ENCODE measurements at regions not wholly inside any gene's neighbourhood (a gene's known extent, or its start where the extent isn't known, plus 50 kb on each side); places are given as distances from the start of the nearest gene placed in this dataset.

DNA sequence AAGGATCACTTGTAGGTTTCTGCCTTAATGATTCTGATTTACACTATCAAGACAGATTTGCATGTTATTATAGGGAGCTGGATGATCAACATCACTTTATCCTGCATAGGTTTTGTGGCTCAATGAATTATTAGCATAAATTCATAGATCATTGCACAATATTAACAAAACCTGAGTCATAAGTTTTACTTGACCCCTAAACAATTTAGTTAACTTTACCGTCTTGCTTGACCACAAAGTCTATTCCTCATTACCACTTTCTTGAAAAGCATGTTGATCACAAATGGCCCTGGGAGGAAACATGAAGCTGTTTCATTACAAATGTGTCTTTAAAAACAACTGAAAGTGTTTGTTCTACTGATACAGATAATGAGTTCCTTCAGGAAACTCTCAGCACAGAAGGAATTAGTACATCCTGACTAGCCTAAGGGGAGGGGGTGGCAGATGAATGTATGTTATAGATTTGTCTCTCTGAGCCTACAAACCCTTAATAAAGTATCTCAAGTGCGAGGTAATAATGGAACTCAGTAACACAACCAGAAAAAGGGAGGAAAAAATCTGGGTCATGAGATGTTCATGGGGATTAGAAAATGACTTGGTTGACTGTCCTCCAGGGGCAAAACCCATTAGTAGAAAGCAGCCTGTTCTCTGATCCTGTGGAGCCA is 303.4 kb downstream of the PIK3C3 start:
- Histone ChIP-seq H3K4me1 (ENCODE audit: control insufficient read depth in 1 of 2, extremely low read depth in 1 of 2, insufficient read depth in 2 of 2, low read length in 2 of 2) (no peaks in the 10 kb centered on the region), H3K4me3 (ENCODE audit: control insufficient read depth in 1 of 2, extremely low read depth in 1 of 2, low read length in 1 of 2) (no peak overlapping the region), H3K9me3 (no peaks in the 10 kb centered on the region), H3K27me3 (replicated peaks in 1 of 2; ENCODE audit: control insufficient read depth in 2 of 2, extremely low read depth in 1 of 2, insufficient read depth in 2 of 2, low read length in 1 of 2) (peaks cover 0 to 6% of the 10 kb centered on the region in 2 experiments), H3K36me3 (ENCODE audit: control insufficient read depth in 2 of 2, extremely low read depth in 1 of 2, insufficient read depth in 1 of 2, low read length in 1 of 2) (no peaks in the 10 kb centered on the region), H3K27ac (ENCODE audit: low read length) (no peak overlapping the region)
- ATAC-seq (replicated peaks in 1 of 4) (no peak), DNase-seq (no peak)
- peaks cover 2 to 5% (median 3%) of the 10 kb centered on the region in 3 donors for H3K9me3 Mint-ChIP-seq
- H3K27ac Mint-ChIP-seq: no peak overlapping the region
- no peaks in the 10 kb centered on the region for H3K4me1 Mint-ChIP-seq
- WGBS (ENCODE audit: insufficient coverage): no CpG with 5 or more reads among the region's 2 CpGs
- ChIA-PET CTCF (no interaction called here), POLR2A (no interaction called here)
- H3K27me3 Mint-ChIP-seq: peaks cover 3% of the 10 kb centered on the region in 2 donors
- H3K36me3 Mint-ChIP-seq: no peaks in the 10 kb centered on the region
- H3K4me3 Mint-ChIP-seq: no peak overlapping the region

DNA sequence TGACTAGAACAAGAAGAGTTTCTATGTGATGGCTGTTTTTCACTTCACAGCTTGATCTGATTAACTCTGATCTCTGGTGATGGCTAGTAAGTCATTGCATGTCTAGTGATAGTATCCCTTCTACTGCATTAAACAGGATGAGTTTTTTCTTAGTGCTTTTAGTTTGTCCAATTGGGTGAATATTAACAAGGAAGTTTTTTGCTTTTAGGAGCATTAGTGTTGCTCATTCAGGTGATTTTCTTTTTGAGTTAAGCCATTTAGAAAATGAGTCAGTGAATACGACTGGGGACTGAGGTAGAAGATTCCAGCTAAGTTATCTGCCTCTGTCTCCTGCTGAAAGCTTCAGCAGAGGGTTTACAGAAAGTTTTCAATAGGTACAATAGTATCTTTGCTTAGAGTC is 306.7 kb downstream of the PIK3C3 start:
- no peak overlapping the region for H3K27ac Mint-ChIP-seq
- Histone ChIP-seq H3K9me3 (no peaks in the 10 kb centered on the region), H3K36me3 (ENCODE audit: control insufficient read depth in 2 of 2, extremely low read depth in 1 of 2, insufficient read depth in 1 of 2, low read length in 1 of 2) (no peaks in the 10 kb centered on the region), H3K27me3 (replicated peaks in 1 of 2; ENCODE audit: control insufficient read depth in 2 of 2, extremely low read depth in 1 of 2, insufficient read depth in 2 of 2, low read length in 1 of 2) (peaks cover 0 to 2% of the 10 kb centered on the region in 2 experiments), H3K27ac (ENCODE audit: low read length) (no peak overlapping the region), H3K4me1 (ENCODE audit: control insufficient read depth in 1 of 2, extremely low read depth in 1 of 2, insufficient read depth in 2 of 2, low read length in 2 of 2) (no peaks in the 10 kb centered on the region), H3K4me3 (ENCODE audit: control insufficient read depth in 1 of 2, extremely low read depth in 1 of 2, low read length in 1 of 2) (no peak overlapping the region)
- ATAC-seq (replicated peaks in 1 of 4) (no peak), DNase-seq (no peak)
- ChIA-PET CTCF (no interaction called here), POLR2A (no interaction called here)
- peaks cover 0 to 3% of the 10 kb centered on the region in 2 donors for H3K27me3 Mint-ChIP-seq
- no peaks in the 10 kb centered on the region for H3K36me3 Mint-ChIP-seq
- H3K4me3 Mint-ChIP-seq: no peak overlapping the region
- peaks cover 0 to 5% (median 0%) of the 10 kb centered on the region in 3 donors for H3K9me3 Mint-ChIP-seq
- no CpG with 5 or more reads among the region's 1 CpG for WGBS (ENCODE audit: insufficient coverage)
- H3K4me1 Mint-ChIP-seq: no peaks in the 10 kb centered on the region

DNA sequence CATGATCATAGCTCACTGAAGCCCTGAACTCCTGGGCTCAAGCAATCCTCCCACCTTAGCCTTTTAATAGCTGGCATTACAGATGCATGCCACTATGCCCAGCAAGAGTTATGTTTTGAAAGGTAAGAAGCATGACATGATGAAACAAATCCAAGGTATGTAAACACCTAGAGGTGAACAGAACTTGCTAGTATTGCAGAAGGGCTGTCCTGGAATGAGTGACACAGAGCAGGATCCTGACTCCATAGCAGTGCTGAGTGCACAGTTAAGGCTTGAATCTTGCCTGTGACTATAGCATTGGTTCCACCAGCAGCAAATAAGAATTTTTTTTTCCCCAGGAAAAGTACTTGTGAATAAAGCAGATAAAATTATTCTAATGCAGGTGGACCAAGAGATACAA is 309.5 kb downstream of the PIK3C3 start:
- H3K36me3 Mint-ChIP-seq: no peaks in the 10 kb centered on the region
- ChIA-PET CTCF (no interaction called here), POLR2A (no interaction called here)
- peaks cover 0 to 7% of the 10 kb centered on the region in 2 donors for H3K27me3 Mint-ChIP-seq
- H3K4me1 Mint-ChIP-seq: no peaks in the 10 kb centered on the region
- ATAC-seq (replicated peaks in 1 of 4) (no peak), DNase-seq (no peak)
- H3K27ac Mint-ChIP-seq: no peak overlapping the region
- Histone ChIP-seq H3K9me3 (no peaks in the 10 kb centered on the region), H3K4me1 (ENCODE audit: control insufficient read depth in 1 of 2, extremely low read depth in 1 of 2, insufficient read depth in 2 of 2, low read length in 2 of 2) (no peaks in the 10 kb centered on the region), H3K27me3 (replicated peaks in 1 of 2; ENCODE audit: control insufficient read depth in 2 of 2, extremely low read depth in 1 of 2, insufficient read depth in 2 of 2, low read length in 1 of 2) (no peaks in the 10 kb centered on the region), H3K36me3 (ENCODE audit: control insufficient read depth in 2 of 2, extremely low read depth in 1 of 2, insufficient read depth in 1 of 2, low read length in 1 of 2) (no peaks in the 10 kb centered on the region), H3K4me3 (ENCODE audit: control insufficient read depth in 1 of 2, extremely low read depth in 1 of 2, low read length in 1 of 2) (no peak overlapping the region), H3K27ac (ENCODE audit: low read length) (no peak overlapping the region)
- H3K4me3 Mint-ChIP-seq: no peak overlapping the region
- H3K9me3 Mint-ChIP-seq: peaks cover 0 to 4% (median 0%) of the 10 kb centered on the region in 3 donors

DNA sequence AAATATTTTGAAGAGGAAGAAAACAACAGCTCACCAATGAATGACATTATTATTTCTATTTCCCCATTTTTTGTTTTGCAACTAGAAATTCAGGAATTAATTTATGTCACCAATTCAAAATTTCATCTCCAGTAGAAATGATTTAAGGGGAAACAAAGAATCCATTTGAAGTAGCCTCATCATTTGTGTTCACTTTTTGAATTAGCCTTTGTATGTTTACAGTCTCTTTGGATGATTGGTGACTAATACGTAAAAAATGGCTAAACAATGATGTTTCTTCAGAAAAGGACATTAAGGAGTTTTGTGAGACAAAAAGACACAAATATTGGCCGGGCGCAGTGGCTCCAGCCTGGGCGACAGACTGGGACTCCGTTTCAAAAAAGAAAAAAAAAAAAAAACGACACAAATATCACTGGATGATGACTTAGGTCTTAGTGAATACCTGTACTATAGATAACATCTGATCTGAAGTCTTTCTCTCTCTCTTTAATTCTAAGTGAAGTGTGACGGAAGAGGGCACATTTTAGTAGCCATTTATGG is 313.2 kb downstream of the PIK3C3 start:
- Histone ChIP-seq H3K4me1 (ENCODE audit: control insufficient read depth in 1 of 2, extremely low read depth in 1 of 2, insufficient read depth in 2 of 2, low read length in 2 of 2) (no peaks in the 10 kb centered on the region), H3K4me3 (ENCODE audit: control insufficient read depth in 1 of 2, extremely low read depth in 1 of 2, low read length in 1 of 2) (no peak overlapping the region), H3K9me3 (no peaks in the 10 kb centered on the region), H3K36me3 (ENCODE audit: control insufficient read depth in 2 of 2, extremely low read depth in 1 of 2, insufficient read depth in 1 of 2, low read length in 1 of 2) (no peaks in the 10 kb centered on the region), H3K27me3 (replicated peaks in 1 of 2; ENCODE audit: control insufficient read depth in 2 of 2, extremely low read depth in 1 of 2, insufficient read depth in 2 of 2, low read length in 1 of 2) (no peaks in the 10 kb centered on the region), H3K27ac (ENCODE audit: low read length) (no peak overlapping the region)
- ATAC-seq (replicated peaks in 1 of 4): no peak
- CTCF ChIA-PET: no interaction called here
- H3K27me3 Mint-ChIP-seq: peaks cover 0 to 8% of the 10 kb centered on the region in 2 donors
- POLR2A ChIA-PET: no interaction called here
- H3K4me3 Mint-ChIP-seq: no peak overlapping the region
- no peak for DNase-seq
- H3K9me3 Mint-ChIP-seq: peaks cover 0 to 4% (median 0%) of the 10 kb centered on the region in 3 donors
- H3K27ac Mint-ChIP-seq: no peak overlapping the region
- H3K4me1 Mint-ChIP-seq: no peaks in the 10 kb centered on the region
- 83% methylated on average over 1 of the region's 7 CpGs for WGBS (ENCODE audit: insufficient coverage)
- no peaks in the 10 kb centered on the region for H3K36me3 Mint-ChIP-seq

DNA sequence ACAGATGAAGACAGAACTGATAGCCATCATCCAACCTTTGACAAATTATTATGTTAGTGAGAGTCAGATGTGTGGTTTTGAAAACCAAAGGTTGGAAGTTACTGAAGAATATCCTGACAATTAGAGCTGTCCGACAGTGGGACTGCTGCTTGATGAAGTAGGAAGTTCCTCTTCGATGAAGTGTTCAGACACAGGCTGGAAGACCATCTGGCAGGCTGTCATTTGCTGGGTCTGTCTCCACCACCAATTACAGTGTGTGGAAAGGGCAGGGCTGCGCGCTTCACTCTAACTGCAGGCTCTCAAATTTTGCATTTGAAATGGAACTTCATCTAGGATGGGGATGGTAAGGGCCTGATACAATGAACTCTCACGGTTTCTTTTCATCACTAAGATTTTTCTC is 313.8 kb downstream of the PIK3C3 start:
- DNase-seq: no peak
- 67% methylated on average over 1 of the region's 5 CpGs for WGBS (ENCODE audit: insufficient coverage)
- no peaks in the 10 kb centered on the region for H3K9me3 ChIP-seq
- no peak overlapping the region for H3K27ac ChIP-seq (ENCODE audit: low read length)
- no peaks in the 10 kb centered on the region for H3K36me3 Mint-ChIP-seq
- no peak overlapping the region for H3K4me3 ChIP-seq (ENCODE audit: control insufficient read depth in 1 of 2, extremely low read depth in 1 of 2, low read length in 1 of 2)
- H3K4me1 ChIP-seq (ENCODE audit: control insufficient read depth in 1 of 2, extremely low read depth in 1 of 2, insufficient read depth in 2 of 2, low read length in 2 of 2): no peaks in the 10 kb centered on the region
- no peak overlapping the region for H3K4me3 Mint-ChIP-seq
- H3K27ac Mint-ChIP-seq: no peak overlapping the region
- ChIA-PET CTCF (no interaction called here), POLR2A (no interaction called here)
- H3K27me3 Mint-ChIP-seq: peaks cover 0 to 8% of the 10 kb centered on the region in 2 donors
- H3K36me3 ChIP-seq (ENCODE audit: control insufficient read depth in 2 of 2, extremely low read depth in 1 of 2, insufficient read depth in 1 of 2, low read length in 1 of 2): no peaks in the 10 kb centered on the region
- H3K4me1 Mint-ChIP-seq: no peaks in the 10 kb centered on the region
- H3K27me3 ChIP-seq (replicated peaks in 1 of 2; ENCODE audit: control insufficient read depth in 2 of 2, extremely low read depth in 1 of 2, insufficient read depth in 2 of 2, low read length in 1 of 2): no peaks in the 10 kb centered on the region
- ATAC-seq (replicated peaks in 1 of 4): no peak
- peaks cover 0 to 4% (median 0%) of the 10 kb centered on the region in 3 donors for H3K9me3 Mint-ChIP-seq

DNA sequence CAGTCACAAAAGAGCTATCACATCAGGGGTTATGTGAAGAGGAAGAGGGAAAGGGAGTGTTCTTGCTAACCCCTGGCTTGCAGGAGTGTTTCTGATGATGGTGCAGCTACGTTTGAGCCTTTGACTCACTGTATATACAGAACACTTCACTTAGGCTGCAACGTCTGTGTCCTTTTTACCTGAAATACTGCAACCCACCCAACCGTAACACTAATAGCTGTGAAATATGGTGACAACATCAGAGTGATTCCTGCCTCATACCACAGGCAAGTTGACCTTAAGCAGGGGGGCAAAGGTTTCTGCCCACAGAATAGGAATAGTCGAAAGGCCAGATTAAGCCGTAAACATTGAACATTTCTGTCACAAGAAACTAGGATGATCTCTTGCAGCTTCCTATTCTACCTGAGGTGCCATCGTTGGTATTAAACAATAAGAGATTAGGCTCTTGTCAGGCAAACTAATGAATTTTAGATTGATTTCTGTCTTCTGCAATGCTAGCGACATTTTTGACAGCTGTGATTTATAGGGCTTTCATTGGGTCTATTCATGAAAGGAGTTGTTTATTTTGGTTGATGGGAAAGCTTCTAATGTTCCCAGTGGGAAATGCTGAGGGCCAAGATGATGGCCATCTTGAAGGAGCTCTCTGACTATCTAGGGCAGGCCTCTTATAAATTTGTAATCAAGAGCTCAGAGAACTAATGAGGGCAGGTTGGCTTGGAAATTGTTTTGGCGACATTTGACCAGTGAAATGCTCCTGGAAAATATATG is 316.8 kb downstream of the PIK3C3 start:
- Mint-ChIP-seq H3K4me3 (no peak overlapping the region), H3K4me1 (no peaks in the 10 kb centered on the region), H3K36me3 (no peaks in the 10 kb centered on the region), H3K9me3 (peaks cover 0 to 4% (median 0%) of the 10 kb centered on the region in 3 donors), H3K27me3 (peaks cover 0 to 8% of the 10 kb centered on the region in 2 donors), H3K27ac (no peak overlapping the region)
- Histone ChIP-seq H3K36me3 (ENCODE audit: control insufficient read depth in 2 of 2, extremely low read depth in 1 of 2, insufficient read depth in 1 of 2, low read length in 1 of 2) (no peaks in the 10 kb centered on the region), H3K4me1 (ENCODE audit: control insufficient read depth in 1 of 2, extremely low read depth in 1 of 2, insufficient read depth in 2 of 2, low read length in 2 of 2) (no peaks in the 10 kb centered on the region), H3K27ac (ENCODE audit: low read length) (no peak overlapping the region), H3K9me3 (no peaks in the 10 kb centered on the region), H3K4me3 (ENCODE audit: control insufficient read depth in 1 of 2, extremely low read depth in 1 of 2, low read length in 1 of 2) (no peak overlapping the region), H3K27me3 (replicated peaks in 1 of 2; ENCODE audit: control insufficient read depth in 2 of 2, extremely low read depth in 1 of 2, insufficient read depth in 2 of 2, low read length in 1 of 2) (no peaks in the 10 kb centered on the region)
- no peak for DNase-seq
- ChIA-PET POLR2A (no interaction called here), CTCF (interaction anchor here in 1 of 2 donors (0.6 to 1.5 kb wide), 3 partner anchors 22 to 40 kb away, joined by 3 to 6 read pairs (median 3); no protein-coding TSS in a partner anchor)
- ATAC-seq (replicated peaks in 1 of 4): no peak
- 82% methylated on average over 3 of the region's 8 CpGs for WGBS (ENCODE audit: insufficient coverage)

Data from T-cell (primary cell).